GM12873 (cell line): ENCODE measurements at regions not wholly inside any gene's neighbourhood (a gene's known extent, or its start where the extent isn't known, plus 50 kb on each side); places are given as distances from the start of the nearest gene placed in this dataset.

Experiments used
- CTCF ChIP-seq: IDR thresholded peaks from 2 replicates; pipeline ENCODE4 v1.5.1; 2012; ENCODE audit warnings: low read depth, mild to moderate bottlenecking, moderate library complexity, low read length, control low read depth; ENCODE audit not compliant: insufficient read depth; ENCODE audit errors: missing control alignments

- no peak for TF ChIP-seq CTCF
Observed at GRCh38 chr3:132187746-132188145, 129.5 kb upstream of the ACP3 start.

GRCh38 chr3:132189601-132190000 is 127.6 kb upstream of the ACP3 start:
- TF ChIP-seq CTCF: no peak

- no peak for TF ChIP-seq CTCF
Observed at GRCh38 chr3:132196113-132196512, 121.1 kb upstream of the ACP3 start.

- no peak for TF ChIP-seq CTCF
Observed at GRCh38 chr3:132198516-132198915, 118.7 kb upstream of the ACP3 start.

- TF ChIP-seq CTCF: no peak
Observed at GRCh38 chr3:132199451-132199850, 117.8 kb upstream of the ACP3 start.

GRCh38 chr3:132202586-132202985 is 114.6 kb upstream of the ACP3 start:
- TF ChIP-seq CTCF: no peak

GRCh38 chr3:132203889-132204596 is 113.2 kb upstream of the ACP3 start:
- TF ChIP-seq CTCF: no peak

- no peak for TF ChIP-seq CTCF
Observed at GRCh38 chr3:132205609-132206008, 111.6 kb upstream of the ACP3 start.
